Lung (tissue), 11 donors: ENCODE measurements at regions not wholly inside any gene's neighbourhood (a gene's known extent, or its start where the extent isn't known, plus 50 kb on each side); places are given as distances from the start of the nearest gene placed in this dataset.

Experiments used
- ATAC-seq: fragments of 200-7000 bp; cut with Tn5 transposase; one replicate; pipeline ENCODE4 v1.9.1; 2020; ENCODE audit warnings: moderate number of reproducible peaks; ENCODE audit not compliant: insufficient read depth, low FRiP score
- DNase-seq, 3 donors: peaks; one replicate each; pipeline ENCODE4 v3.0.0-alpha.2; 2013 to 2017
- H3K27ac ChIP-seq, 2 donors: one replicate each; pipeline ENCODE4 v1.5.1; 2013; ENCODE audit warnings: mild to moderate bottlenecking in 2 of 2, moderate library complexity in 2 of 2, control low read depth in 1 of 2, inconsistent platforms in 1 of 2, low read depth in 1 of 2, low read length in 1 of 2
- H3K27me3 ChIP-seq, 3 donors: one replicate each; pipeline ENCODE4 v1.5.1; 2013; ENCODE audit warnings: low read length in 2 of 3; ENCODE audit not compliant: control insufficient read depth in 3 of 3, insufficient read depth in 3 of 3
- H3K36me3 ChIP-seq, 4 donors: one replicate each; pipeline ENCODE4 v1.5.1; 2013; ENCODE audit warnings: low read length in 4 of 4, mild to moderate bottlenecking in 1 of 4, moderate library complexity in 1 of 4; ENCODE audit not compliant: control insufficient read depth in 4 of 4, insufficient read depth in 4 of 4
- H3K4me1 ChIP-seq, 5 donors: one replicate each; pipeline ENCODE4 v1.5.1; 2013; ENCODE audit warnings: low read length in 5 of 5, mild to moderate bottlenecking in 2 of 5, moderate library complexity in 1 of 5; ENCODE audit not compliant: control insufficient read depth in 5 of 5, insufficient read depth in 5 of 5
- H3K4me3 ChIP-seq: one replicate; pipeline ENCODE4 v1.5.1; 2013; ENCODE audit warnings: mild to moderate bottlenecking, control low read depth, moderate library complexity
- H3K9ac ChIP-seq, 2 donors: one replicate each; pipeline ENCODE4 v1.5.1; 2013; ENCODE audit warnings: low read length in 2 of 2, control low read depth in 1 of 2; ENCODE audit not compliant: insufficient read depth in 1 of 2
- H3K9me3 ChIP-seq, 4 donors: one replicate each; pipeline ENCODE4 v1.5.1; 2013; ENCODE audit warnings: low read length in 3 of 4, mild to moderate bottlenecking in 1 of 4, moderate library complexity in 1 of 4; ENCODE audit not compliant: control insufficient read depth in 4 of 4, insufficient read depth in 3 of 4
- CTCF ChIP-seq: IDR thresholded peaks from 2 replicates; pipeline ENCODE4 v1.5.1; 2012; ENCODE audit warnings: mild to moderate bottlenecking; ENCODE audit errors: control extremely low read depth, extremely low read depth
- WGBS, 2 donors: extraction: QIAGEN DNeasy Blood & Tissue Kit; methylation state at CpG; one replicate each; pipeline ENCODE4 v1.1.7; 2013; 5-methylcytosine and 5-hydroxymethylcytosine counted together
- donor health status: control.
- donor health status: control.
- donor health status: Bipolar disorder and iron deficiency.
- donor health status: healthy.
- donor health status: DM: yes; HTN: yes; CAD: no.

DNA sequence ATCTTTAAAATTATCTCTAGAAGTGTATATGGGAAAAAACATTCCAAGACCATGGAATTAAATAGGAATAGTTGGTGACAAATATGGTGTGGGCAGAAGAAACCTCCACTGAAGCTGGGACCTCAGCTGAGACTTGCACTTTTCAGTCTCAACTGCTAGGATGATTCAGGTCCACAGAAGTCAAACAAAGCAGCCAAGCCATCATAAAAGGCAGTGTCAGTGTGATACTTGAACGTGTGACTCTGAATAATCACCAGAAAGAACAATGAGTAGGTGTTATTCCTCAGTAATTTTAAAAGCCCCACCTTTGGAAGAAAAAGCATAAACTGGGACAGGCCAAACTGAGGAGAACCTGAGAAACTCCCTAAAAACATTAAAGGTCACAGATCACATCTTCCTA, 90.7 kb downstream of the ZNF281 start:
- Histone ChIP-seq H3K36me3 (no peaks in the 10 kb centered on the region), H3K9me3 (no peaks in the 10 kb centered on the region), H3K9ac (no peak overlapping the region), H3K27me3 (peaks cover 0 to 3% (median 0%) of the 10 kb centered on the region in 3 donors), H3K27ac (no peak overlapping the region), H3K4me1 (peaks cover 0 to 6% (median 5%) of the 10 kb centered on the region in 5 donors), H3K4me3 (no peak overlapping the region)
- 87% methylated on average over 1 of the region's 1 CpG for WGBS, 2 donors
- DNase-seq (no peak), ATAC-seq (no peak)
- TF ChIP-seq CTCF = no peak

DNA sequence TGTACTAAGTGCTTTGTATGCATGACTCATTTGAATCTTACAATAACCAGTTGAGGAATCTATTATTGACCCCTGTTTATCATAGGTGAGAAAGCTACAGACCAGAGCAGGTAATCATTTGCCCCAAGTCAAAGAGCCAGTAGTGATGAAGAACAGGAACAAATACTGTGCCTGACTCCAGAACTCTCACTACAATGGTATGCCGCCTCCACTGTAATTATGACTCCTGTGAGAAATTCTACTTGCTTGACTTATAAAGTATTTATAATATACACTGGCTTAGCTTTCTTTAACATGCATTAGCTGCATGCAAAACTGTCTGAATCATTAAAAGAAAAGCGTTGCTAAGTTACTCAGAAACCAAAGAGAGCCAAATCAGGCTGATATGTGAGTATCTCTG, 92.6 kb downstream of the ZNF281 start:
- no peak for TF ChIP-seq CTCF
- peaks cover 0 to 6% (median 5%) of the 10 kb centered on the region in 5 donors for H3K4me1 ChIP-seq
- WGBS, 2 donors = 92 to 98% methylated on average over 2 of the region's 2 CpGs
- no peaks in the 10 kb centered on the region for H3K9me3 ChIP-seq
- H3K4me3 ChIP-seq = no peak overlapping the region
- no peak for DNase-seq
- H3K36me3 ChIP-seq = no peaks in the 10 kb centered on the region
- no peak overlapping the region for H3K9ac ChIP-seq
- H3K27me3 ChIP-seq = peaks cover 0 to 3% (median 0%) of the 10 kb centered on the region in 3 donors
- ATAC-seq = no peak
- H3K27ac ChIP-seq = no peak overlapping the region

GRCh38 chr1:200316148-200316803, 93.6 kb downstream of the ZNF281 start:
- peaks cover 0 to 3% (median 0%) of the 10 kb centered on the region in 3 donors for H3K27me3 ChIP-seq
- TF ChIP-seq CTCF = no peak
- peaks cover 0 to 6% (median 5%) of the 10 kb centered on the region in 5 donors for H3K4me1 ChIP-seq
- ATAC-seq (no peak), DNase-seq (no peak)
- H3K27ac ChIP-seq = no peak overlapping the region
- WGBS, 2 donors = 67 to 69% methylated on average over 7 of the region's 7 CpGs
- no peaks in the 10 kb centered on the region for H3K36me3 ChIP-seq
- no peak overlapping the region for H3K9ac ChIP-seq
- no peak overlapping the region for H3K4me3 ChIP-seq
- no peaks in the 10 kb centered on the region for H3K9me3 ChIP-seq
